K562 (cell line): ENCODE measurements at regions not wholly inside any gene's neighbourhood (a gene's known extent, or its start where the extent isn't known, plus 50 kb on each side); places are given as distances from the start of the nearest gene placed in this dataset.

Experiments used
- ATAC-seq: fragments of 200-7000 bp; cut with Tn5 transposase; 3 replicates; pipeline ENCODE4 v1.9.1; 2020; ENCODE audit warnings: moderate library complexity
- BruUV-seq: library from RNA; stranded (reverse); fragments of 400-500 nt; replicated peaks from 2 replicates; lab custom pipeline; 2021; lab: Mats Ljungman, UMichigan
- CTCF ChIA-PET: fragments of 300-600 bp; formaldehyde crosslinking; extraction: SDS; loops from one replicate; lab custom pipeline; 2021; ENCODE audit warnings: low intra/inter-chr PET ratio; lab: Yijun Ruan, JAX
- POLR2A ChIA-PET: fragments of 300-600, 350-650 bp; sonication (Branson Sonifier 250); formaldehyde crosslinking; extraction: SDS; loops from one replicate; lab custom pipeline; 2021; ENCODE audit warnings: antibody characterized with exemption, inconsistent platforms; lab: Yijun Ruan, JAX
- DNase-seq, 4 experiments: peaks; one replicate each; pipeline versions ENCODE4 v3.0.0 to v3.0.0-alpha.2; 2011 to 2018; ENCODE audit warnings: low spot score in 3 of 4, mixed read lengths in 3 of 4; ENCODE audit errors: extremely low read depth in 1 of 4
- FAIRE-seq: peaks from 2 replicates; lab custom pipeline; 2011; peaks lifted over from hg19 to GRCh38; lab: Jason Lieb, UNC
- H2AFZ ChIP-seq: 2 replicates; pipeline ENCODE4 v1.6.0; 2011; ENCODE audit warnings: low read depth, low read length, control low read depth, inconsistent platforms
- H3K27ac ChIP-seq: fragments of 200-600 bp; 3 replicates; pipeline ENCODE4 v1.8.0; 2011; ENCODE audit warnings: low read depth, mild to moderate bottlenecking, control low read depth, inconsistent platforms, low read length, moderate library complexity, mixed read lengths; ENCODE audit errors: extremely low read depth
- H3K27me3 ChIP-seq, 2 experiments: fragments of 300-600 bp in 1 of 2; 2 replicates in 1 of 2; 3 replicates in 1 of 2; pipeline versions ENCODE4 v1.6.0 to v1.8.0; 2011; ENCODE audit warnings: inconsistent platforms in 2 of 2, low read length in 2 of 2, mild to moderate bottlenecking in 1 of 2, mixed read lengths in 1 of 2, moderate library complexity in 1 of 2; ENCODE audit not compliant: control insufficient read depth in 2 of 2, insufficient read depth in 2 of 2
- H3K36me3 ChIP-seq: fragments of 300-600 bp; 3 replicates; pipeline ENCODE4 v1.8.0; 2011; ENCODE audit warnings: mild to moderate bottlenecking, low read length, inconsistent platforms; ENCODE audit not compliant: control insufficient read depth, insufficient read depth
- H3K4me1 ChIP-seq, 2 experiments: fragments of 200-600 bp in 1 of 2; replicated peaks in 1 of 2; 2 replicates in 1 of 2; 3 replicates in 1 of 2; pipeline versions ENCODE4 v1.5.1 to v1.8.0; 2011; ENCODE audit warnings: inconsistent platforms in 2 of 2, low read length in 2 of 2, mild to moderate bottlenecking in 1 of 2, mixed read lengths in 1 of 2, moderate library complexity in 1 of 2; ENCODE audit not compliant: control insufficient read depth in 2 of 2, insufficient read depth in 2 of 2
- H3K4me2 ChIP-seq: 2 replicates; pipeline ENCODE4 v1.6.1; 2011; ENCODE audit warnings: low read length, control low read depth, inconsistent platforms, mixed read lengths; ENCODE audit not compliant: insufficient read depth
- H3K4me3 ChIP-seq: fragments of 200-600 bp; sonication (generic), shearing (Covaris generic); 2 replicates; pipeline ENCODE4 v1.5.1; 2016; ENCODE audit warnings: control low read depth, inconsistent platforms
- H3K79me2 ChIP-seq: fragments of 200-600 bp; 3 replicates; pipeline ENCODE4 v1.8.0; 2011; ENCODE audit warnings: low read length, inconsistent platforms; ENCODE audit not compliant: control insufficient read depth, insufficient read depth
- H3K9ac ChIP-seq, 2 experiments: 2 replicates each; pipeline versions ENCODE4 v1.6.0 to v1.6.1; 2011; ENCODE audit warnings: low read depth in 2 of 2, low read length in 2 of 2, control low read depth in 1 of 2, inconsistent platforms in 1 of 2, mild to moderate bottlenecking in 1 of 2, mixed read lengths in 1 of 2; ENCODE audit not compliant: insufficient read depth in 1 of 2
- H3K9me1 ChIP-seq: one replicate; pipeline ENCODE4 v1.6.0; 2011; ENCODE audit warnings: inconsistent platforms, mild to moderate bottlenecking, low read length, moderate library complexity; ENCODE audit not compliant: control insufficient read depth, insufficient read depth
- H3K9me3 ChIP-seq: replicated peaks from 2 replicates; pipeline ENCODE4 v1.5.1; 2011; ENCODE audit warnings: low read depth, low read length, inconsistent platforms; ENCODE audit not compliant: control insufficient read depth, insufficient read depth
- H4K20me1 ChIP-seq: replicated peaks from 2 replicates; pipeline ENCODE4 v1.6.1; 2011; ENCODE audit warnings: low read length, inconsistent platforms, mixed read lengths; ENCODE audit not compliant: control insufficient read depth, insufficient read depth
- BRCA1 ChIP-seq, 2 experiments: fragments of 450-650 bp in 1 of 2; sonication (generic) in 1 of 2; formaldehyde crosslinking in 1 of 2; IDR thresholded peaks; 2 replicates each; pipeline versions ENCODE4 v1.5.0 to v1.6.1; 2017 to 2020; ENCODE audit warnings: mild to moderate bottlenecking in 1 of 2, missing genetic modification reagents in 1 of 2
- DIDO1 ChIP-seq: fragments of 450-650 bp; IDR thresholded peaks from 2 replicates; pipeline ENCODE4 v1.6.1; 2016; ENCODE audit warnings: low read depth, missing biosample characterization, missing genetic modification characterization
- GTF2F1 ChIP-seq: IDR thresholded peaks from 2 replicates; pipeline ENCODE4 v1.6.1; 2011; ENCODE audit warnings: low read depth, low read length, improper control_type of control experiment
- JUND ChIP-seq, 2 experiments: IDR thresholded peaks; 2 replicates in 1 of 2; 3 replicates in 1 of 2; pipeline ENCODE4 v1.6.1; 2011; ENCODE audit warnings: borderline replicate concordance in 2 of 2, low read depth in 2 of 2, low read length in 2 of 2, improper control_type of control experiment in 1 of 2, missing biosample characterization in 1 of 2, missing genetic modification characterization in 1 of 2, missing genetic modification reagents in 1 of 2
- NEUROD1 ChIP-seq: fragments of 150-350 bp; IDR thresholded peaks from 2 replicates; pipeline ENCODE4 v1.6.1; 2014; ENCODE audit warnings: borderline replicate concordance, low read length, low read depth; ENCODE audit not compliant: partially characterized antibody
- SMAD2 ChIP-seq: fragments of 150-350 bp; IDR thresholded peaks from 2 replicates; pipeline ENCODE4 v1.6.1; 2014; ENCODE audit warnings: low read depth, mild to moderate bottlenecking, low read length
- YBX1 ChIP-seq: fragments of 450-650 bp; IDR thresholded peaks from 2 replicates; pipeline ENCODE4 v1.7.1; 2016; ENCODE audit warnings: mild to moderate bottlenecking
- ZNF133 ChIP-seq: fragments of 250-450 bp; sonication (Bioruptor Pico); IDR thresholded peaks from 2 replicates; pipeline ENCODE4 v1.4.0; 2020; ENCODE audit warnings: mild to moderate bottlenecking
- ZNF384 ChIP-seq: IDR thresholded peaks from 2 replicates; pipeline ENCODE4 v1.6.1; 2012; ENCODE audit warnings: low read depth, low read length, improper control_type of control experiment
- ZNF586 ChIP-seq: fragments of 450-650 bp; formaldehyde crosslinking; conservative IDR thresholded peaks from 2 replicates; pipeline ENCODE4 v1.4.0; 2020; ENCODE audit warnings: mild to moderate bottlenecking, moderate library complexity
- WGBS: fragments of 100-300 bp; shearing (Covaris generic); methylation state at CpG from one replicate; pipeline ENCODE4 v1.1.6; 2016; ENCODE audit warnings: low coverage, mixed read lengths; ENCODE audit not compliant: insufficient coverage; ENCODE audit errors: missing lambda C conversion rate; 5-methylcytosine and 5-hydroxymethylcytosine counted together
- in situ Hi-C: fragments of 300-500 bp; cut with MboI; formaldehyde crosslinking; loops from 4 replicates; pipeline ENCODE4 v1.15.0; 2018; ENCODE audit warnings: inconsistent platforms, mixed read lengths
- intact Hi-C: fragments of 100-400 bp; cut with micrococcal nuclease; formaldehyde crosslinking; loops from 2 replicates; pipeline ENCODE4 v1.14.2; 2022
- TF ChIP-seq, protein P1 (sequence below): sonication (generic); formaldehyde crosslinking; IDR thresholded peaks from 2 replicates; pipeline ENCODE4 v1.8.1; 2022; ENCODE audit warnings: missing genetic modification reagents
- TF ChIP-seq, protein P2 (sequence below): fragments of 250-450 bp; sonication (Bioruptor Pico); IDR thresholded peaks from 2 replicates; pipeline ENCODE4 v1.5.0; 2021; ENCODE audit warnings: mild to moderate bottlenecking, moderate library complexity
- TF ChIP-seq, protein P3 (sequence below): fragments of 200-800 bp; sonication (Bioruptor generic); IDR thresholded peaks from 2 replicates; pipeline ENCODE4 v1.6.1; 2017; ENCODE audit warnings: missing genetic modification characterization, missing compliant biosample characterization

DNA sequence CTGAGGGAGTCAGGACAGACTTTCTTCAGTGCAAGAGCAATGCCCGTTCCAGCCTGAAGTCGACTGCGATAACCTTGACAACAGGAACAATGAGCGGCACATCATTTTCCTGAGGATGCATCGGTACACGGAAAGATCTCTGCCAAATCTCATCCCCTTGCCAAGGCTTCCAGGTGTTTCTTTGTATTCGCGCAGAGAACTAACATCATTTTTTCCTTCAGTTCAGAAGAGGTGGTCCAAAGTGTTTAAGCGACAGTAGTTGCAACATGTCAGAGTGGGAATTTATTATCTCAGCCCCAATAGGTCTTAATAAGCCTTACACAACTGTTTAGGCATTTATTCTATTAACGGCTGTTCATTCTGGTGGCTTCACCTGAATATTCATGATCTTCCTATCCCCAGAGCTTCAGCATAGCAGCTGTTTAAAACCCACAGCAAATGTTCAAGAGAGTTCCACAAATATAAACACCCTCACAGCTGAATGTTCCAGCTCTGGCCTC, 129.7 kb upstream of the NFIA start (continued):
- TF ChIP-seq JUND (IDR thresholded peaks at IDR 0.05; ENCODE audit: borderline replicate concordance, low read depth, low read length), result no peak
- TF ChIP-seq JUND (tag; IDR thresholded peaks at IDR 0.05; ENCODE audit: borderline replicate concordance, low read depth, low read length), result no peak
- TF ChIP-seq ZNF133 (CRISPR knock-in tag), result no peak

DNA sequence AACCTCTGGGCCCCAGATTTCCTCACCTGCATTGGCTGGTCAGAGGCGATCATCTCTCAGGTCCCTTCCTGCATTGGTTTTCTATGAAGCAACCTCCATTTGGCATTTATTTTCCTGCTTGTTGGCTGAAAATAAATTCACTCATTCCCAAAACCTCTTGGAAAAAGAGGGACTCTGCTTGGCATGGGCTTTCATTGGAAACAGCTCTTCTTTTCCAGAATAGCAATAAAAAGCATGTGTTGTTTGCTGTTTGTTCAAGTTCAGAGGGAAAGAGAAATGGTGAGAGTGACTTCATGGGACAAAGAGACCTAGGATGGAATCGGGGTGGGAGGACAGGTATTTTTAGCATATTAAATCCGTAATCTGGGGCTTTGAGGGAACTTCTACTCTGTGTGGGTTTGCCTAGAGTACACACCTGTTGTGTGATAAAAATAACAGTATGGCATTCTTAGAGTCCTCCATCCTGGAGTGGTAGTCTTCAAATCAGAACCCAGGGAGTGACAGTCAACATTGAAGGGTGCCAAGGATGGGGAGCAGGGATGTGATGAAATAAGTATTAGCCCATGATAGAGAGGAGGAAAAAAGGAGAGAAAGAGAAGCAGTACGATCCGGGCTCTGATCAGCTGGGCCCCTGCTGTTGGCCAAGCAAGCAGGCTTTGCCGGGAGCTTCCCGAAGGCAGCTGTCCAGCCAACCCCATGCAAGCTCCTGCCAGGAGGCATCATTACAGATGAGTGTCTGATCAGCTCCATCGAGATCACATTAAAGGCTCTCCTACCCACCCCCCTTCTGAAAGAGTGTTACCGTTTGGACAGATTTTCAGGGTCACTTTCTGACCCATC, 131.9 kb upstream of the NFIA start:
- Histone ChIP-seq H3K79me2 (no peaks in the 10 kb centered on the region), H3K9me1 (no peaks in the 10 kb centered on the region), H2AFZ (peak overlapping the region; percentile 73), H3K27ac (no peak overlapping the region), H3K9ac (no peak overlapping the region), H3K9me3 (no peaks in the 10 kb centered on the region), H4K20me1 (no peaks in the 10 kb centered on the region), H3K4me1 (no peaks in the 10 kb centered on the region; a peak in 3 of 5 replicates), H3K27me3 (no peaks in the 10 kb centered on the region), H3K4me2 (no peak overlapping the region), H3K4me3 (no peak overlapping the region), H3K36me3 (no peaks in the 10 kb centered on the region)
- POLR2A ChIA-PET, result interaction anchor here (0.6 to 0.7 kb wide), 2 partner anchors 13 to 21 kb away, joined by 3 read pairs; no protein-coding TSS in a partner anchor
- no TSS peak for BruUV-seq
- CTCF ChIA-PET, result no interaction called here
- FAIRE-seq, result no peak
- DNase-seq, result no peak
- in situ Hi-C loops (no loop called here), intact Hi-C loops (loop anchor here (2.0 kb wide), 1 partner anchor 78 kb away; no protein-coding TSS in a partner anchor)
- ATAC-seq, result no peak
- WGBS, result 53% methylated on average over 9 of the region's 9 CpGs
- TF ChIP-seq SMAD2, result no peak
- TF ChIP-seq ZNF384, result no peak
- no peak for TF ChIP-seq NEUROD1
- TF ChIP-seq, protein P1, sequence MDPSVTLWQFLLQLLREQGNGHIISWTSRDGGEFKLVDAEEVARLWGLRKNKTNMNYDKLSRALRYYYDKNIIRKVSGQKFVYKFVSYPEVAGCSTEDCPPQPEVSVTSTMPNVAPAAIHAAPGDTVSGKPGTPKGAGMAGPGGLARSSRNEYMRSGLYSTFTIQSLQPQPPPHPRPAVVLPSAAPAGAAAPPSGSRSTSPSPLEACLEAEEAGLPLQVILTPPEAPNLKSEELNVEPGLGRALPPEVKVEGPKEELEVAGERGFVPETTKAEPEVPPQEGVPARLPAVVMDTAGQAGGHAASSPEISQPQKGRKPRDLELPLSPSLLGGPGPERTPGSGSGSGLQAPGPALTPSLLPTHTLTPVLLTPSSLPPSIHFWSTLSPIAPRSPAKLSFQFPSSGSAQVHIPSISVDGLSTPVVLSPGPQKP, result no peak
- TF ChIP-seq, protein P2, sequence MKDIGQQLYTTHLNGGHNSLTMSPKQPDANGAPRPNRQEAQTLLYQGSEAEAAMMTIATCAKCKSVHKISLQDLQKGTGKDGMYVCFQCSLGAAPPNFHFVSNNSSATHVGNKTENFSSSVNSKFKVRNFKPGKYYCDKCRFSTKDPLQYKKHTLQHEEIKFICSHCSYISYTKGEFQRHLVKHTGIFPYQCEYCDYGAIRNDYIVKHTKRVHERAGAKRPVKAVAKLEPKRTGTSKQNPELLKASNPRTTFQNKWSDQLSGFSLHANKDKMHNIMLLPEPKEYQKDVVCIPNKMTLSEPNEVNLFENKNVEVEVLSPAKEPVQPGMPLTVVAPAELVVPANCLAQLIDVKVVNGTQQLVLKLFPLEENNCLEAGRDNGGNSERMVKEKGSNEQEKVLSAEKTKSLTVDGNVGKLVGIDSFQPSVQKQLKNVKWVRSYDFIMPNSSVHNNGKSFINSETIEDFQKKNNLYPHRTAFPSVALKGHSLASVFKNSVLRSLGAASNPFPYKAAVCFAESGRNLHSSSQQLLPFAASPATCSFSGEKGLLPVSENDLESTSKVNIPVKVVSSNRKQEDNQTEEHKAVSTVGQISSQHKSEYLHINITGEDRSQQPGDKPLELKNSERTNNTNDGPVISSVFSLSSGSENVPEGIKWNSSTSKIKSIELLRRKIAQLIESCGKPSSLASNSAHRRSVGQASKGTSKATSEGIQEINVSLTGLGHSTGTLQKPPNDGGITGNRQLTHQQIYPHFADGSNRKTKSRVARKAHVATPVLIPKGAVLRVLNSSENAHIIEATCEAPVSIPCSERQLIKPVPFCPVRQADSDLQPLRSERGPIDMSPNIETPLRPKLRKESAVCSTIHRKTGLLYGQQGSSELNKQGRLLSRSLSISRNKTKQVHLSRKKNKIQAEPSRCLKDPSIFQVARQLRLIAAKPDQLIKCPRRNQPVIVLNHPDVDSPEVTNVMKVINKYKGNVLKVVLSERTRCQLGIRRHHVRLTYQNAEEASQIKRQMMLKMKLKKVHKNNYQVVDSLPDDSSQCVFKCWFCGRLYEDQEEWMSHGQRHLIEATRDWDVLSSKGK (CRISPR knock-in tag), result no peak
- TF ChIP-seq, protein P3, sequence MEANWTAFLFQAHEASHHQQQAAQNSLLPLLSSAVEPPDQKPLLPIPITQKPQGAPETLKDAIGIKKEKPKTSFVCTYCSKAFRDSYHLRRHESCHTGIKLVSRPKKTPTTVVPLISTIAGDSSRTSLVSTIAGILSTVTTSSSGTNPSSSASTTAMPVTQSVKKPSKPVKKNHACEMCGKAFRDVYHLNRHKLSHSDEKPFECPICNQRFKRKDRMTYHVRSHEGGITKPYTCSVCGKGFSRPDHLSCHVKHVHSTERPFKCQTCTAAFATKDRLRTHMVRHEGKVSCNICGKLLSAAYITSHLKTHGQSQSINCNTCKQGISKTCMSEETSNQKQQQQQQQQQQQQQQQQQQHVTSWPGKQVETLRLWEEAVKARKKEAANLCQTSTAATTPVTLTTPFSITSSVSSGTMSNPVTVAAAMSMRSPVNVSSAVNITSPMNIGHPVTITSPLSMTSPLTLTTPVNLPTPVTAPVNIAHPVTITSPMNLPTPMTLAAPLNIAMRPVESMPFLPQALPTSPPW, result no peak
- no peak for TF ChIP-seq YBX1
- no peak for TF ChIP-seq DIDO1
- no peak for TF ChIP-seq BRCA1 (IDR thresholded peaks at IDR 0.05)
- TF ChIP-seq BRCA1 (CRISPR knock-in tag; IDR thresholded peaks at IDR 0.05), result no peak
- no peak for TF ChIP-seq GTF2F1
- no peak for TF ChIP-seq ZNF586 (CRISPR knock-in tag)
